SIG-M5 (cell line): ENCODE measurements at regions not wholly inside any gene's neighbourhood (a gene's known extent, or its start where the extent isn't known, plus 50 kb on each side); places are given as distances from the start of the nearest gene placed in this dataset.
"Not testable (repeated sequence)": the region's sequence is repeated elsewhere in the genome, so short reads cannot be mapped to it uniquely, and the experiment has no call there.

Experiments used
- DNase-seq: peaks from one replicate; lab custom pipeline; 2025; lab: John Stamatoyannopoulos, UW

DNA sequence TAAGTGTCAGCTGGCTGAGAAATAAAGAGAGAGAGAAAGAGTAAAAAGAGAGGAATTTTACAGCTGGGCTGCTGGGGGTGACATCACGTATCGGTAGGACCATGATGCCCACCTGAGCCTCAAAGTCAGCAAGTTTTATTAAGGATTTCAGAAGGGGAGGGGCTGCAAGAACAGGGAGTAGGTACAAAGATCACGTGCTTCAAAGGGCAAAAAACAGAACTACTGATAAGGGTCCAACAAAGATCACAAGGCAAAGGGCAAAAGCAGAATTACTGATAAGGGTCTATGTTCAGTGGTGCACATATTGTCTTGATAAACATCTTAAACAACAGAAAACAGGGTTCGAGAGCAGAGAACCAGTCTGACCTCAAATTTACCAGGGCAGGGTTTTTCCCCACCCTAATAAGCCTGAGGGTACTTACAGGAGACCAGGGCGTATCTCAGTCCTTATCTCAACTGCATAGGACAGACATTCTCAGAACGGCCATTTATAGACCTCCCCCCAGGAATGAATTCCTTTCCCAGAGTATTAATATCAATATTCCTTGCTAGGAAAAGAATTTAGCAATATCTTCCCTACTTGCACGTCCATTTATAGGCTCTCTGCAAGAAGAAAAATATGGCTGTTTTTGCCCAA is 128.3 kb upstream of the PZP start:
- not testable (repeated sequence) for DNase-seq

DNA sequence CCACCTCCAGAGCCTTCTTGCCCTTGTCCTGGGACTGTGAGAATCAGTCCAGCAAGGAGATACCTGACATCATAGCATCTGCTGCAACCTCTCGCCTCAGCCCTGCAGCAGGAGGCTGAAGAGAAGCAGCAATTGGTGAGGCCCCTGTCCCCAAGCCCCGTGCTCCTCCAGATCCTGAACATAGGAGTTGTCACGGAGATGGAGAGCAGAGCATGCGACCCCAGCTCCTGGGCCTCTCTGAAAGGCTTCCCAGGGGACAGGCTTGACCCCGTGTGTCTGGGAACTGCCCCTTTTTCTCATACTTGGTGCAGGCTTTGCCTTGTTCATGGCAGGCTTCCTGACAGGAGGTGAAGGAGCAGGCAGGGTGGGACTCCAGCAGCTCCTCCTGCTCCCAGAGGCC is 127.7 kb upstream of the PZP start:
- DNase-seq: no peak

DNA sequence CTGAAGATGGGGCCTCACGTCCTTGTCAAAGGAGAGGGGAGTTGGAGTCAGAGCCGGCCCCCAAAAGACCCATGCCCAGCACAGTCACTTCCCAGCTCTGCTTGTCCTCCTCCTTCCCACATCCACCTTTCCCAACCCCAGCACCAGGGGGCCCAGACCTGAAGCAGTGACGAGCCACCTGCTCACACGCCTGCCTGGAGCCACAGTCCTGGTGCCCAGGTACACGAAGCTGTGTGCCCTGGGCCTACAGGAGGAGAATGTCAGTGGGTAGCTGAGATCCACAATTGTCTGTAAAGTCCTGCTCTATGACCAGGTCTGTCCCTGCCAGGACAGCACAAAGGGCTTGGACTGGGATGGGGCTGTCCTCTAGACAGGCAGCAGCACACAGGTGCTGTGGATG is 126.8 kb upstream of the PZP start:
- no peak for DNase-seq

DNA sequence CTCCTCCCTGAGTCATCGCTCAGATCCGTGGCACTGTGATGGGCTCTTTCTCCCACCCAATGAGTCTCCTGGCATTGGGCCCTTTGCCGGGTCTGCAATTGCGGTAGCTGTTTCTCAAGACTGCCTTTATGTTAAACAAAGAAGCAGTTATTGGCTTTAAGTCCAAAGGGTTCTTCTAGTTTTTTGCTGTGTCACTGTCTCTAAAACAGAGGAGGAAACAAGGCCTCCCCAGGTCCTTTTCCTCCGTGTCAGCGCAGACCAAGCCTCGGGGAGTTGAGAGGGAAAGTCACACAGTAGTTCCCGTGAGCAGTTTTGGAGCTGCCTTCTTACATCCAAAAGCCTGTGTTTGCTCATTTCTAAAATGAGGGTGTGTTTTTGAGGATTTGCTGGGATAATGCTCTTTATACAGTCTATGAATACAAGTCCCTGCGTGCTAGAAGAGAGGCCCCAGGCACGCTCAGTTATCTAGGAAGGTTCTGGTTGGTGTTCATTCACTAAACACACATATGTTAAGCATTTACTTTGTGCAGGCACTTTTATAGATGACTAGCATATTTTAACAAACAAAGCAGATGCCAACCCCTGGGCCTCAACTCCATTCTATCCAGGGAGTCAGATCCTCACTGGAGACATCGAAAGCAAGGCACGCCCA is 126.0 kb upstream of the PZP start:
- DNase-seq: no peak

DNA sequence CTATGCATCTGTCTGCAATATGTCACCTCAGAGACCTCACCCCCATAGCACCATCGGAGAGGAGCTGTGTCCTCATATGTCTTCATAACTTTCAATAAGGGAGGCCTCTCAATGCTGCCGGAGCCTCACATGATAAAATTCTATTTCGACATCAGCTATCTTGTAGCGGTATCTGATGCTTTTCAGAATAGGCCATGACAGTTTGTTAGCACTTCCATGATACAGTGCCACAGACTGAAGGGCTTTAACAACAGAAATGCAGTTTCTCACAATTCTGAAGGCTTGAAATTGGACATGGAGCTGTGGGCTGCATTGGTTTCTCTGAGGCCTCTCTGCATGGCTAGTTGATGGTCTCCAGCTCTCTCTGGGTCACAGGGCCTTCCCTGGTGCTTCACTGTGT is 125.0 kb upstream of the PZP start:
- no peak for DNase-seq

DNA sequence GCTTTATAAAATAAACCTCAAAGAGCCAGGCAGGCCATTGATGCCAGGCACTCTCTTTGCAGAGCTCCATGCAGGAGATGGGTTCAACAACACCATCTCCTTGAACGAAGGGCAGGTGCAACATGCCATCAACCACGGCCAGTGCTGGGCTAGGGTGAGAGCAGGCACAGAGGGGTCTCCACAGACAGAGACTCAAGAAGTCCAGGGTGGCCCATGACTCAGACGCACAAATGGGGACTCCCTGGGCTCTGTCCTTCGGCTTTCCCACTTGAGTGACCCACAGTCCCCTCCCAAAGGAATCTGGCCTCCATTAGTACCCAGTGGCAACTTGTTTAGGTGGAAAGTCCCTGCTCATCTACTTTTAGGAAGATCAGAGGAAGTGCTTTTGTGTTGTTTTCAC is 124.4 kb upstream of the PZP start:
- DNase-seq: no peak

DNA sequence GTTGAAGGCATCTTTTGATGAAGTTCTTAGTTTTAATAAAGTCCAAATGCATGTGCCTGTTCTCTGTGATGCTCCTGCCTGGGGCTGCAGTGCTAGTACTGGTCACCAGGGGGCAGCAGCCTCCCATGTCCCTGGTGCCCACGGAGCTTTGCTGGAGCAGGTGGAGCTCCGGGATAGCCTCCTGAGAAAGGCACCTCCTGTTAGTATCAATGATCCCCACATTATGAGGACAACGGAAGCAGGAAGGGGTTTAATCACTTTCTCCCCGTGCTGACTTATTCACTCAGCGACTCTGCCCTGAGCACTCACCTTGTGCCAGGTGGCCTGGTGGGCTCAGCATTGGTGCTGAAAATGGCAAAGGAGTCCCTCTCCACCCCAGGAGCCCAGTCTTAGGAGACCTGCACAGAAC is 123.0 kb upstream of the PZP start:
- DNase-seq: no peak

DNA sequence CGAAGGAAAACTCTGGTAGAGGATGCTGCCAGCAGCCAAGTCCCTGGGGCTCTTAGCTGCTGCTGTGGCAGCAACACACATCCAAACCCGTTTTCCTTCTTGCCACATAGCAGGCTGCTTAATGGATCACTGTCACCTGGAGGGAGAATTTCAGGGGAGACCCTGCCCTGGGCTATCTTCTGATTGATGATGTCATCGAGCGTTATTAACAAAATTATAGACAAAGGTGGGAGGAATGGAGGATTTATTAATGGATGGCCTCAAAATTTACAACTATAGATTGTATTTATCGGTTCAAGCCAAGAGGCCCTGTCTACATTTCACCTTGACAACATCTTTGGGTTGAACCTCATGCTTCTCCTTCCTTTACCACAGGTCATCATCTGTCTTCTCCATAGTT is 120.8 kb upstream of the PZP start:
- no peak for DNase-seq

DNA sequence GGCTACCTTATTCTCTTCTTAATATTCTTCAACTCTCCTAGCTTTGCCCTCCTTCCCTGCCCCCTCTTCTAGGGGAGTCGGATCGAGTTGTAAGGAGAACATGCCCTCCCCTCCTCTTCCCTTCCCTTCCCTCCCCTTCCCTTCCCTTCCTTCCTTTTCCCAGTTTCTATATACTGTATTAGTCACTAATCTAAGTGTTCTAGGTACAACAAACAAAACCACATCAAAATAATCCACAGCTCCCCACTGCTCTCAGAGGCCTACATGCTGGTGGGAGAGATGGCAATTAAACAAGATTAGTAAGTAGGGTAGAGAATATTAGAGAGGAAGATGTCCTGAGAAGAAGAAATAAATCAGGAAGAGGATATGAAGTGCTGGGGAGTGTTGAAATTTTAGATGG is 119.9 kb upstream of the PZP start:
- DNase-seq: no peak

DNA sequence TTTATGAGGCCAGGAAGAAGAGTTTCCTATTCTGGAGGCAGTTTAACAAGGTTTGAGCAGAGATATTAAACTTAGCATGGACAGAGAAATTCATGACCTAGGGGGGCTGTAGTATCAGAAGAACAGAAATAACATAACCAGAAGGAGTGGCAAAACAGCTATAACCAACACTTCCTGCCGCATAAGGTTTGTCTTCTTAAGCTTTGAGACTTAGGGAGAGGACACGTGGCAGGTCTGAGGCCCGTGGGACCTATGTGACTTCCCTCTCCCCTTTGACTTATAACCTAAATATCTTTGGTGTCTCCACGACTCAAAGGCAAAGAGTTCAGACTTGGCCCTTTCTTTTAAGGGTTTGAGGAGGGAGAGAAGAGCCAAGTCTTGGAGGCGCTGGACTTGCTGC is 119.1 kb upstream of the PZP start:
- no peak for DNase-seq

DNA sequence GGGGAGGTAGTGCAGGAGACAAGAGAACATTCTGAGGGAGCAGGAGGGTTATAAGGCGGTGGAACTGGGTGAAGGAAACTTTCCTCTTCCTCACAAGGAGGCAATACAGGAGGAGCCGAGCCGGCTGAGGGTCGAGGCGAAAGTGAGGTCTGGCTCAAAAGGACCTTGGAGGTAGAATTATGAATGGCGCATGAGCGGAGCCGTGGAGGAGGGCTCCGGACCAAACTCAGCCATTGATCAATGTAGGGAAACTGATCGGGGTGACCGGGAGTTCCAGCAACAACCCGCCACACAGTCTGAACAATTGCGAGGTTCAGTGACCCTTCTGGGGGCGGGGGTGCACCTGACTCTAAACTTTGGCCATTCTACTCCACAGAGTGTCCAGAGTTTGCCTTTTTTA is 118.7 kb upstream of the PZP start:
- not testable (repeated sequence) for DNase-seq

DNA sequence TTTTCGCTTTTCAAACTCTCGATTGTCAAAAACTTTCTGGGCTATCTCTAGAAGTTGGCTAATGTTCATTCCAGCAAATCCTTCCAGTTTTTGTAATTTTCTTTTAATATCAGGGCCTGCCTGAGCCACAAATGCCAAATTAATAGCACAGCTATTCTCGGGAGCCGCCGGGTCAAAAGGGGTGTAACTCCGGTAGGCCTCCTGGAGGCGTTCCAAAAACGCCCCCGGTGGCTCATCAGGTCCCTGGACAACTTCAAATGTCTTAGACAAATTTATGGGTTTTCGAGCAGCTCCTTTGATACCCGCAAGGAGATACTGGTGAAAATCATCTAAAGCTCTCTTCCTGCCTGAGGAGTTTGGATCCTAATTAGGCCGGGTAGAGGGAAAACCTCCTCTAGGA is 117.9 kb upstream of the PZP start:
- DNase-seq: no peak

DNA sequence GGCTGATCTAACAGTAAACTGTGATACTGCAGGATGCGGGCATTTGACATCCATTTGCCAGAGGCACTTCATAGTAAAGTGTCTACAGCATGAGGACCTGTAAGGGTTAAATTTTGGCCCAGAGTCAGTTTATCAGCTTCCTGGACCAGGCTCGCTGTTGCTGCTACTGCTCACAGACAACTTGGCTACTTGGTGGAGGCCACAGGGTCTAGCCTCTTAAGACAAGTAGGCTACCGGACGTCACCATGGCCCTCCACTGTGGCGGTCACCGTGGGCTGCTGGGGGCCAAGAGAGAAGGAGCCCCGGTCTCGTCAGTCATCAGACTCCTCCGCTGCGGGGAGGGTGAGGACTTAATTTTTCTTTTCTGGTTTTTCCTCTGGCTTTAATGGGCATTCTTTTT is 117.3 kb upstream of the PZP start:
- no peak for DNase-seq

DNA sequence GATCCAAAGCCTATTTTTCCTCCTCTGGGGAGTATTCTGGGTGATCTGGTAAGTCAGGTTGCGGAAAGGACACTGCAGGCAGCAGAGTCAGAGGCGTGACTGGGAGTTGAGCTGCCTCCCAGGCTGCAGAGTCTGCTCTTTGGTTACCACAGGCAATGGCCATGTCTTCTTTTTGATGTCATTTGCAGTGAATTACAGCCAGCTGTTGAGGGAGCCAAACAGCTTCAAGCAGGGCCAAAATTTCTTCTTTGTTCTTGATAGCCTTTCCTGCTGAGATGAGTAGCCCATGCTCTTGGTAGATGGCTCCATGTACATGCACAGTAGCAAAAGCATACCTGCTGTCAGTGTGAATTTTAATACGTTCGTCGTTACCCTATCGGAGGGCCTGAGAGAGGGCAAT is 116.6 kb upstream of the PZP start:
- no peak for DNase-seq

DNA sequence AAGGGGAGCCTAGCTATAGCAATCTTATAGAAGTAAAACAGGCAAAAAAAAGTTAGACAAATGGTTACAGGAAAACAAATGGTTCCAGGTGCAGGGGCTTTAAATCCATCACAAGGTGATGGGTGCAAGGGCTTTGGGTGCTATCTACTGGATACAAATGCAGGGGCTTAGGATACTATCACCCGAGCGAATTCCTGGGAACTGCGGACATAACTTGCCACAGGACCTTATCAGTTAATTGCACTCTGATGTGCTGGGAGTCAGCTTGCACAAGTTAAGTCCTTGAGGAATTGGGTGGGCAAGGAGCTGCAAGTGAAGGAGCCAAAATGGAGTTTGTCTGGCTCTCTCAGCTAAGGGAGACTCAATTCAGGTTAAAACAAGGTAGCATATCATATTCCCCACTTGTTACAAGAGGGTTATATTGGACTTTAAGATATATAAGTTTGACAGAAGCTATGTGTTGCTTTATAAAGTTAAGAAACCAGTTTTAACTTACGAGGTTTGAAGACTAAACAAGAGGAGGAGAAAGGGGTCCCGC is 115.0 kb upstream of the PZP start:
- no peak for DNase-seq

DNA sequence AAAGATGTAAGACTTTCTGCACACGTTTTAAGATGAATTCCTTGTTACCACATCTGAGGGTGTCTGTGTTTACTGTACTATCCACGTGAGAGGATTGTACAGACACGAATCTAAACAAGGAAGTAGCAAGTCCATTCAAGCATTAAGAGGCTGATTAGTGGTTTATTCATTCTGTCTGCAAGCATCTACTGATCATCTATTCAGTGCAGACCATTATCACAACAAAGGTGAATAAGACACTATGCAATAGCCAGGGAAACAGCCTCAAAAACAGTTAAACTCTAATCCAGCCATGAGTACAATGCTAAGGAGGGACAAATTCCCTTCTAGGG is 111.6 kb upstream of the PZP start:
- DNase-seq: no peak

DNA sequence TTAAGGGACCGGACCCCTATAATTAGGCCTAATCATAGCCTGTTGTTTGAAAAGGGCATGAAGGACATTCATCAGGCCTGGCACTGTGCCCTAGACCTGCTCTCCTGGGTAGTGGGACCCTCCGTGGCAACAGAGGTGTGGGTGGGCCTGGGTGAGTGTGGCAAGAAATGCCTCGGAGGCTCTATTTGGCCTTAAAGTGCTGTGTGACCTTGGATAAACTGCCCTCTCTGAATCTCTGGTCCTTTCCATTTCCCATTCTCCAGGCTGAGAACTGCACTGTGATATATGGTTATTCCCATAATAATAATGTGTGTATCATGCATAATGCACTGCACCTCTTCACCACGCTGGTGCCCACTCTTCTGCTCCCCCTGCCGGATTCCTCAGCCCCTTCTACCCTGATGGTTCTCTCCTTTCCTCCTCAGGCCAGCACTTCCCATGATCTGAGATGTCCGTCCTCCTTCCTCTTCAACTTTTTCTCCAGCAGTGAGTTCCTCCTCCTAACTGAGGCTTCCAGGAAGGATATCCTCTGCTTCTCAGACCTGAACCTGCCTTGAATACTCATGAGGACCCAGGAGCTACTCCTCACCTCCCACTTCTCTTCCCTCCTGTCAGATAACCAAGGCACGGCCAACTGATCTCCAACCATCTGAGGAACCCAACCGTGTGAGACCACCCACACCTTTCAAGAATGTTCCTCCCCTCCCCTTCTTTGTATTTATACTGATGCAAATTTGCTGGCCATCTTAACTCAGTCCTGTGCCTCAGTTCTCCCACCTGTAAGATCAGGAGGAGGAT is 111.0 kb upstream of the PZP start:
- DNase-seq: no peak

DNA sequence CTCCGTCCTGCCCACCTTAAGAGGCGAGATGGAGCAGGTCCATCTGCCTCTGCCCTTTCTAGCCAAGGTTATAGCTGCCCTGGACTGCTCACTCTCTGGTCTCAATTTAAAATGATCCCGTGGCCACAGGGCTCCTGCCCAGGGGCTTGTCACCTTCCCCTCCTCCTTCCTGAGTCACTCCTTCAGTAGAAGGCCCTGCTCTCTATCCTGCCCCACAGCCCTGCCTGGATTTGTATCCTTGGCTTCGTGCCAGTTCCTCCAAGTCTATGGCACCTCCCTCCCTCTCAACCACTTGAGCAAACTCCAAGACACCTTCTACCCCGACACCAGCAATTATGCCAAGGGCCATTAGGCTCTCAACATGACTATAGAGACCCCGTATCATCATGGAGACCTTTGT is 105.3 kb upstream of the PZP start:
- not testable (repeated sequence) for DNase-seq

DNA sequence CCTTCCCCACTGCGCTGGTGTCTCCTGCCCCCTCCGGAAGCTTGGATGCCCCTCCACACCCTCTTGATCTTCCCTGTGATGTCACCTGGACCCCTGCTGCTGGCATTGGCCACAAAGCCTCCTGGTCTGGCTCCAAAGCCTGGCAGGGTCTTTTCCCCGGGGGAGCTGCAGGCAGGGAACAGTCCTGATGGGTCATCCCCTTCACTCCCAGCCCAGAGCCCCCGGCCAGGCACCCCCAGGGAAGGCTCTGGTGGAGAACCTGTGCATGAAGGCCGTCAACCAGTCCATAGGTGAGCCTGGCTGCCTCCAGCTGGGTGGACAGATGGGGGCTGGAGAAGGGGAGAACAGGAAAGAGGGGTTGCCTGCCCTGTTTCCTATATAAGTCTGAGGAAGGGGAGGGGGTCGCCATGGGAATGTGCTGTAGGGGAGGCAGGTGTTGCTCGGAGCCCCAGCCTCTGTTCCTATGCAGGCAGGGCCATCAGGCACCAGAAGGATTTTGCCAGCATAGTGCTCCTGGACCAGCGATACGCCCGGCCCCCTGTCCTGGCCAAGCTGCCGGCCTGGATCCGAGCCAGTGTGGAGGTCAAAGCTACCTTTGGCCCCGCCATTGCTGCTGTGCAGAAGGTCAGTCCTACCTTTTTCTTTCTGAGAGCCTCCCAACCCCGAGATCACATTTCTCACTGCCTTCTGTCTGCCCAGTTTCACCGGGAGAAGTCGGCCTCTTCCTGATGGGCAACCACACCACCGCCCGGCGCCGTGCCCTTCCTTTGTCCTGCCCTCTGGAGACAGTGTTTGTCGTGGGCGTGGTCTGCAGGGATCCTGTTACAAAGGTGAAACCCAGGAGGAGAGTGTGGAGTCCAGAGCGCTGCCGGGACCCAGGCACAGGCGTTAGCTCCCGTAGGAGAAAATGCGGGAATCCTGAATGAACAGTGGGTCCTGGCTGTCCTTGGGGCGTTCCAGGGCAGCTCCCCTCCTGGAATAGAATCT is 104.5 kb upstream of the PZP start:
- DNase-seq: not testable (repeated sequence)

DNA sequence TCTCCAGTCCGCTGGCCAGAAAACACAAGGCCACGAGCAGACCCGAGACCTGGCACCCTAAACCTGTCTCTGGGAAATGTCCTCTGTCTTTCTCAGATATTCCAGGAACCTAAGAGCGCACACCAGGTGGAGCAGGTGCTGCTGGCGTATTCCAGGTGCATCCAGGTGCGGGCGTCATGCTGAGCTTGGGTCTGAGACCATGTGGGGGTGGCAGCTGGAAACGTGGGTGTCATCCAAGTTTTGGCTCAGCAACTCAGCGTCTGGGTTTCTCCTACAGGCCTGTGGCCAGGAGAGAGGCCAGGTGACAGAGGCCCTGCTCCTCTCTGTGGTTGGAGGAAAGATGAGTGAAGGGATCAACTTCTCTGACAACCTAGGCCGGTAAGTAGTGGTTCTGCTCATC is 103.3 kb upstream of the PZP start:
- DNase-seq: not testable (repeated sequence)

DNA sequence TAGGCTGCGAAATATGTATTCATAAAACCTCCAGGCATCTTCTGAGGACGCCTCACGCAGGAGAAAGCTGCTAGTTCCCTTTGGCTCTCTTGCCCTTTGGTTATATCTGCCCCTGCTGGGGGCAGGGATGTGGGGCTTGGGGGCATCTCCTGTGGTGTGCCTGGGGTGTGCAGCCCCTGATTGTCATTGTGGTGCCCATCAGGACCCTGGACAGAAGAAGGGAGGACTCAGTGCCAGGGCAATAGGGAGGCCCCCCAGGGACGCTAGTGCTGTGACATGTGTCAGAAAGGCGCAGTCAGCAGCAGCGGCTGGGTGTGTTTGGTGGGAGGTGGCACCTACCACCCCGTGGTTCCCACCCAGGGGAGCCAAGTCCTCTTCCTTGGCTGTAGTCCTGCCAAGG is 102.5 kb upstream of the PZP start:
- not testable (repeated sequence) for DNase-seq

DNA sequence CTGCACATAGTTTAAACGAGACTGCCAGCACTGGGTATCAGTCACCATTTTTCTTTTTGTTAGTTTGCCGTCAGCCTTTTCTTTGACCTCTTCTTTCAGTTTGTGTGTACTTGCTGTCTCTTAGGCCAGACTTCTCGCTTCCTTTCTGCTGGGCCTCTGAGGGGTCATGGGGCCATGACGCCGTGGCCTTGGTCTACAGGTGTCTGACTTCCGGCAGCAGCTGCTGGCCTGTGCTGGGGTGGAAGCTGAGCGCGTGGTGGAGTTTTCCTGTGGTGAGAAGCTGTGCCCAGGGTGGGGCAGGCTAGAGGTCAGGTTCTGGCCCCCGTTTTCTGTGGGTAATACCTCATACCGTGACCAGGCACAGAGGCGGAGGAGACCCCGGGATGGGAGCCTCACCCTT is 101.6 kb upstream of the PZP start:
- DNase-seq: not testable (repeated sequence)
